Uterus (tissue), 2 donors: ENCODE measurements at regions not wholly inside any gene's neighbourhood (a gene's known extent, or its start where the extent isn't known, plus 50 kb on each side); places are given as distances from the start of the nearest gene placed in this dataset.
"Not testable (repeated sequence)": the region's sequence is repeated elsewhere in the genome, so short reads cannot be mapped to it uniquely, and the experiment has no call there.

Source experiments
- POLR2A ChIP-seq, 2 donors: fragments of 450-650 bp; IDR thresholded peaks; one replicate each; pipeline ENCODE4 v1.6.1; 2016; ENCODE audit warnings: antibody characterized with exemption in 2 of 2, mild to moderate bottlenecking in 1 of 2, moderate library complexity in 1 of 2
- TF ChIP-seq, protein P1 (sequence below), 4 experiments: fragments of 200-600 bp in 2 of 4; fragments of 450-650 bp in 2 of 4; sonication (generic) in 2 of 4; IDR thresholded peaks; one replicate each; pipeline ENCODE4 v1.5.1; 2016 to 2019; ENCODE audit warnings: antibody characterized with exemption in 4 of 4, mild to moderate bottlenecking in 2 of 4, moderate library complexity in 1 of 4

DNA sequence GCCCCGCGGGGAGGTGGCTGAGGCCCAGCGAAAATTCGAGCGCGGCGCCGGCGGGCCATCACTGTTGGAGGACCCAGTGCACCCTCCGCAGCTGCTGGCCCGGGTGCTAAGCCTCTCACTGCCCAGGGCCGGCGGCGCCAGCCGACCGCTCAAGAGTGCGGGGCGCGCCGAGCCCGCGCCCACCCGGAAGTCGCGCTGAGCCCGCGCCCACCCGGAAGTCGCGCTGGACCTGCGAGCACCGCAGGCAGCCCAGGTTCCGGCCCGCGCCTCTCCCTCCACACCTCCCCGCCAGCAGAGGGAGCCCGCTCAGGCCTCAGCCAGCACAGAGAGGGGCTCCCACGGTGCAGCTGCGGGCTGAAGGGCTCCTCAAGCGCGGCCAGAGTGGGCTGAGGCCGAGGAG lies 165.5 kb upstream of the BDP1 start:
- not testable (repeated sequence) for TF ChIP-seq POLR2A (IDR thresholded peaks at IDR 0.05)
- TF ChIP-seq, protein P1, sequence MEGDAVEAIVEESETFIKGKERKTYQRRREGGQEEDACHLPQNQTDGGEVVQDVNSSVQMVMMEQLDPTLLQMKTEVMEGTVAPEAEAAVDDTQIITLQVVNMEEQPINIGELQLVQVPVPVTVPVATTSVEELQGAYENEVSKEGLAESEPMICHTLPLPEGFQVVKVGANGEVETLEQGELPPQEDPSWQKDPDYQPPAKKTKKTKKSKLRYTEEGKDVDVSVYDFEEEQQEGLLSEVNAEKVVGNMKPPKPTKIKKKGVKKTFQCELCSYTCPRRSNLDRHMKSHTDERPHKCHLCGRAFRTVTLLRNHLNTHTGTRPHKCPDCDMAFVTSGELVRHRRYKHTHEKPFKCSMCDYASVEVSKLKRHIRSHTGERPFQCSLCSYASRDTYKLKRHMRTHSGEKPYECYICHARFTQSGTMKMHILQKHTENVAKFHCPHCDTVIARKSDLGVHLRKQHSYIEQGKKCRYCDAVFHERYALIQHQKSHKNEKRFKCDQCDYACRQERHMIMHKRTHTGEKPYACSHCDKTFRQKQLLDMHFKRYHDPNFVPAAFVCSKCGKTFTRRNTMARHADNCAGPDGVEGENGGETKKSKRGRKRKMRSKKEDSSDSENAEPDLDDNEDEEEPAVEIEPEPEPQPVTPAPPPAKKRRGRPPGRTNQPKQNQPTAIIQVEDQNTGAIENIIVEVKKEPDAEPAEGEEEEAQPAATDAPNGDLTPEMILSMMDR (IDR thresholded peaks at IDR 0.05): not testable (repeated sequence)
